HepG2 (cell line): ENCODE measurements at regions not wholly inside any gene's neighbourhood (a gene's known extent, or its start where the extent isn't known, plus 50 kb on each side); places are given as distances from the start of the nearest gene placed in this dataset.
A peak's percentile ranks its signal among the peaks of the same experiment; 100 is the strongest.

Experiments
- ATAC-seq: fragments of 200-7000 bp; cut with Tn5 transposase; 3 replicates; pipeline ENCODE4 v1.9.1; 2020; ENCODE audit warnings: mild to moderate bottlenecking, moderate library complexity
- BruUV-seq: library from RNA; stranded (reverse); fragments of 400-500 nt; replicated peaks from 2 replicates; lab custom pipeline; 2021; lab: Mats Ljungman, UMichigan
- CTCF ChIA-PET: fragments of 300-600 bp; formaldehyde crosslinking; extraction: SDS; loops from one replicate; lab custom pipeline; 2021; ENCODE audit warnings: low total read pairs, inconsistent platforms, low intra/inter-chr PET ratio; lab: Yijun Ruan, JAX
- POLR2A ChIA-PET: fragments of 350-600 bp; sonication (Branson Sonifier 250); formaldehyde crosslinking; loops from one replicate; lab custom pipeline; 2020; ENCODE audit warnings: antibody characterized with exemption, inconsistent platforms; lab: Yijun Ruan, JAX
- DNase-seq: peaks from one replicate; pipeline ENCODE4 v3.0.0-alpha.2; 2015; ENCODE audit warnings: low spot score
- FAIRE-seq: peaks from 3 replicates; lab custom pipeline; 2011; peaks lifted over from hg19 to GRCh38; lab: Jason Lieb, UNC
- H2AFZ ChIP-seq: one replicate; pipeline ENCODE4 v1.6.1; 2011; ENCODE audit warnings: low read length, inconsistent platforms
- H3K27ac ChIP-seq: fragments of 300-600 bp; 3 replicates; pipeline ENCODE4 v1.8.0; 2011; ENCODE audit warnings: mixed run types, mild to moderate bottlenecking, mixed read lengths, low read length, inconsistent platforms; ENCODE audit not compliant: insufficient read depth; ENCODE audit errors: extremely low read length
- H3K27me3 ChIP-seq, 2 experiments: fragments of 200-600 bp in 1 of 2; 2 replicates in 1 of 2; 3 replicates in 1 of 2; pipeline versions ENCODE4 v1.6.0 to v1.8.0; 2011; ENCODE audit warnings: low read length in 2 of 2, mild to moderate bottlenecking in 2 of 2, moderate library complexity in 2 of 2, inconsistent platforms in 1 of 2; ENCODE audit not compliant: insufficient read depth in 2 of 2, control insufficient read depth in 1 of 2
- H3K36me3 ChIP-seq, 2 experiments: fragments of 200-600 bp in 1 of 2; replicated peaks in 1 of 2; 2 replicates in 1 of 2; 3 replicates in 1 of 2; pipeline versions ENCODE4 v1.5.1 to v1.8.0; 2011; ENCODE audit warnings: low read length in 2 of 2, inconsistent platforms in 1 of 2; ENCODE audit not compliant: insufficient read depth in 2 of 2, control insufficient read depth in 1 of 2
- H3K4me1 ChIP-seq: 2 replicates; pipeline ENCODE4 v1.5.1; 2012; ENCODE audit warnings: low read length, inconsistent platforms; ENCODE audit not compliant: insufficient read depth
- H3K4me2 ChIP-seq: 2 replicates; pipeline ENCODE4 v1.6.0; 2011; ENCODE audit warnings: low read depth, low read length, inconsistent platforms
- H3K4me3 ChIP-seq, 3 experiments: fragments of 200-600 bp in 1 of 3; sonication (generic), shearing (Covaris generic) in 1 of 3; replicated peaks in 1 of 3; 2 replicates each; pipeline ENCODE4 v1.5.1; 2011 to 2016; ENCODE audit warnings: low read length in 3 of 3, inconsistent platforms in 2 of 3, low read depth in 2 of 3, mild to moderate bottlenecking in 2 of 3, control low read depth in 1 of 3, mixed read lengths in 1 of 3; ENCODE audit not compliant: insufficient read depth in 1 of 3
- H3K79me2 ChIP-seq: one replicate; pipeline ENCODE4 v1.6.1; 2011; ENCODE audit warnings: low read length, inconsistent platforms; ENCODE audit not compliant: insufficient read depth
- H3K9ac ChIP-seq: 2 replicates; pipeline ENCODE4 v1.6.0; 2011; ENCODE audit warnings: mild to moderate bottlenecking, low read depth, low read length, inconsistent platforms; ENCODE audit not compliant: insufficient read depth
- H3K9me3 ChIP-seq: 2 replicates; pipeline ENCODE4 v1.5.1; 2012; ENCODE audit warnings: mild to moderate bottlenecking, low read length
- H4K20me1 ChIP-seq: 2 replicates; pipeline ENCODE4 v1.6.0; 2011; ENCODE audit warnings: inconsistent platforms, mild to moderate bottlenecking, low read length, moderate library complexity; ENCODE audit not compliant: insufficient read depth
- KDM6A ChIP-seq: IDR thresholded peaks from 2 replicates; pipeline ENCODE4 v1.6.1; 2016; ENCODE audit warnings: low read depth
- MAFK ChIP-seq, 2 experiments: IDR thresholded peaks in 1 of 2; conservative IDR thresholded peaks in 1 of 2; 2 replicates each; pipeline ENCODE4 v1.6.1; 2011; ENCODE audit warnings: improper control_type of control experiment in 2 of 2, low read length in 2 of 2
- MLLT10 ChIP-seq: sonication (generic); formaldehyde crosslinking; IDR thresholded peaks from 2 replicates; pipeline ENCODE4 v1.4.0; 2020; ENCODE audit warnings: missing genetic modification reagents
- PHF5A ChIP-seq: IDR thresholded peaks from one replicate; pipeline ENCODE4 v1.6.1; 2018; ENCODE audit warnings: low read depth, missing genetic modification reagents; ENCODE audit not compliant: unreplicated experiment
- ZNF225 ChIP-seq: sonication (generic); formaldehyde crosslinking; IDR thresholded peaks from 2 replicates; pipeline ENCODE4 v1.4.0; 2020; ENCODE audit warnings: mild to moderate bottlenecking, missing genetic modification reagents
- ZNF543 ChIP-seq: sonication (generic); formaldehyde crosslinking; IDR thresholded peaks from 2 replicates; pipeline ENCODE4 v1.4.0; 2020; ENCODE audit warnings: mild to moderate bottlenecking, missing genetic modification reagents
- ZNF556 ChIP-seq: sonication (generic); formaldehyde crosslinking; IDR thresholded peaks from 2 replicates; pipeline ENCODE4 v1.4.0; 2020; ENCODE audit warnings: mild to moderate bottlenecking, missing genetic modification reagents, borderline replicate concordance
- ZNF713 ChIP-seq: sonication (generic); formaldehyde crosslinking; IDR thresholded peaks from 2 replicates; pipeline ENCODE4 v1.4.0; 2020; ENCODE audit warnings: mild to moderate bottlenecking, missing genetic modification reagents
- ZSCAN30 ChIP-seq: sonication (generic); formaldehyde crosslinking; IDR thresholded peaks from 2 replicates; pipeline ENCODE4 v1.5.0; 2020; ENCODE audit warnings: mild to moderate bottlenecking, missing genetic modification reagents
- ZZZ3 ChIP-seq: sonication (generic); formaldehyde crosslinking; IDR thresholded peaks from 2 replicates; pipeline ENCODE4 v1.4.0; 2020; ENCODE audit warnings: missing genetic modification reagents, mild to moderate bottlenecking, borderline replicate concordance
- WGBS: methylation state at CpG from one replicate; pipeline ENCODE4 v1.1.6; 2017; ENCODE audit warnings: low lambda C conversion rate; 5-methylcytosine and 5-hydroxymethylcytosine counted together
- in situ Hi-C: cut with HindIII; loops from 2 replicates; pipeline ENCODE4 v1.10.0; 2017; ENCODE audit warnings: low pct_unique_long_range_greater_than_20kb; ENCODE audit not compliant: extremely low pct_ligation_motif_present
- intact Hi-C: fragments of 100-400 bp; cut with micrococcal nuclease; formaldehyde crosslinking; loops from one replicate; pipeline ENCODE4 v1.10.0; 2022; ENCODE audit not compliant: unreplicated experiment
- TF ChIP-seq, protein P1 (sequence below): IDR thresholded peaks from 2 replicates; pipeline ENCODE4 v1.6.1; 2016; ENCODE audit warnings: low read depth, control low read depth
- TF ChIP-seq, protein P2 (sequence below): sonication (generic); formaldehyde crosslinking; IDR thresholded peaks from 2 replicates; pipeline ENCODE4 v1.9.0; 2021; ENCODE audit warnings: missing genetic modification reagents, borderline replicate concordance
- TF ChIP-seq, protein P3 (sequence below): sonication (generic); formaldehyde crosslinking; IDR thresholded peaks from 2 replicates; pipeline ENCODE4 v1.8.0; 2022; ENCODE audit warnings: mild to moderate bottlenecking, missing genetic modification reagents, moderate library complexity

DNA sequence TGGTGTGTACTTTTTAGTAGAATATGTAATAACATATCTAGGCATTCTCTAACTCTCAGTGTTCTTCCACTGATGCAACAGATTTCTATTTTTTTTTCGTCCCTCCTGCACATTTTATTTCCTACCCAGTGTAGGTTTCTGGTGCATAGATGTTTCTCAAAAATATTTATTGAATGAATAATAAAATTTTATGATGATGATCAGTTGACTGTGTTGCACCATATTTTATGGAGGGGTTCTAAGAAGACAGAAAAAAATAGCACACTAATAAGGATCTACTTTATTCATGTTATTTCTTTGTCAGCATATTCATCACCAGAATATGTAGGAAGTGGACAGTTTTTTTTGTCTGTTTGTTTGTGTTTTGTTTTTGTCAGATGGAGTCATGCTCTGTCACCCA is 2529.3 kb downstream of the ARAP2 start:
- no peak for TF ChIP-seq ZNF556 (CRISPR knock-in tag)
- peak in 1 of 2 experiments; percentile 52; a peak in 2 of 4 replicates for TF ChIP-seq MAFK (conservative IDR thresholded peaks at IDR 0.05 in 1 of 2, IDR thresholded peaks at IDR 0.05 in 1 of 2; ENCODE audit: low read length in 2 of 2)
- Histone ChIP-seq H3K27ac (no peak overlapping the region), H3K27me3 (no peaks in the 10 kb centered on the region), H3K36me3 (no peaks in the 10 kb centered on the region), H2AFZ (no peak overlapping the region), H3K4me1 (no peaks in the 10 kb centered on the region), H3K79me2 (no peaks in the 10 kb centered on the region), H4K20me1 (no peaks in the 10 kb centered on the region), H3K4me2 (no peak overlapping the region), H3K4me3 (no peak overlapping the region), H3K9me3 (peaks cover 72% of the 10 kb centered on the region), H3K9ac (no peak overlapping the region)
- intact Hi-C loops (no loop called here), in situ Hi-C loops (no loop called here)
- BruUV-seq = no TSS peak
- ChIA-PET POLR2A (no interaction called here), CTCF (no interaction called here)
- ATAC-seq = no peak
- no peak for DNase-seq
- WGBS = 2% methylated on average over 1 of the region's 1 CpG
- FAIRE-seq = no peak

DNA sequence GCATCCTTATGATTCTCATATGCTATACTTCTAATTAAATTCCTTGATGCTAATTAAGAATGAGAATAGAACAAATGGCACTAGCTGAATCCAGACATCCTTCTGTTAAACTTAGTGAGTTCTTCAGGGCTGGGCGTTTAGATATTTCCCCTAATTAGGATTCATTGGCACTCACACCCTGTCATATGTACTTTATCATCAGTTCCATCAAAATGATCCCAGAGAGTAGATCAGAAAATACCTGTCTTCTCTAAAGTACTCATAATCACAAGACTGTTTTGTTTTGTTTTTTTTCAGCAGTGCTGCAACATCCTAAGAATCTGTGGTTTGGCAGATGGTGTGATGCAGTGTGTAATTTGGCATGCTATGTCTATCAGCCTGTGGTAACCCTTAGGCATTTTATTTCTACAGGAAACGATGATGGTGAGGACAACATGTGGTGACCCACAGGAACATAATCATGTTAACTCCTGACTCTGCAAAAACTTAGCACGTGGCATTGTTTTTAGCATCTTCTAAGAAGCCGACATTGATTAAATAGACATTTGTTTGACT is 2528.4 kb downstream of the ARAP2 start:
- intact Hi-C loops (no loop called here), in situ Hi-C loops (no loop called here)
- no peaks in the 10 kb centered on the region for H3K79me2 ChIP-seq
- H3K4me2 ChIP-seq = no peak overlapping the region
- no peak overlapping the region for H3K27ac ChIP-seq
- H2AFZ ChIP-seq = no peak overlapping the region
- H3K4me3 ChIP-seq = no peak overlapping the region
- ChIA-PET CTCF (no interaction called here), POLR2A (no interaction called here)
- H3K27me3 ChIP-seq = no peaks in the 10 kb centered on the region
- H4K20me1 ChIP-seq = no peaks in the 10 kb centered on the region
- H3K4me1 ChIP-seq = no peaks in the 10 kb centered on the region
- no peaks in the 10 kb centered on the region for H3K36me3 ChIP-seq
- DNase-seq = no peak
- WGBS = 2% methylated on average over 4 of the region's 4 CpGs
- no peak for FAIRE-seq
- TF ChIP-seq ZNF713 (CRISPR knock-in tag) (no peak), ZSCAN30 (CRISPR knock-in tag) (no peak), ZZZ3 (no peak), MLLT10 (CRISPR knock-in tag) (no peak), ZNF225 (CRISPR knock-in tag) (no peak), KDM6A (CRISPR knock-in tag) (no peak), ZNF543 (CRISPR knock-in tag) (no peak), PHF5A (CRISPR knock-in tag) (no peak)
- TF ChIP-seq, protein P1, sequence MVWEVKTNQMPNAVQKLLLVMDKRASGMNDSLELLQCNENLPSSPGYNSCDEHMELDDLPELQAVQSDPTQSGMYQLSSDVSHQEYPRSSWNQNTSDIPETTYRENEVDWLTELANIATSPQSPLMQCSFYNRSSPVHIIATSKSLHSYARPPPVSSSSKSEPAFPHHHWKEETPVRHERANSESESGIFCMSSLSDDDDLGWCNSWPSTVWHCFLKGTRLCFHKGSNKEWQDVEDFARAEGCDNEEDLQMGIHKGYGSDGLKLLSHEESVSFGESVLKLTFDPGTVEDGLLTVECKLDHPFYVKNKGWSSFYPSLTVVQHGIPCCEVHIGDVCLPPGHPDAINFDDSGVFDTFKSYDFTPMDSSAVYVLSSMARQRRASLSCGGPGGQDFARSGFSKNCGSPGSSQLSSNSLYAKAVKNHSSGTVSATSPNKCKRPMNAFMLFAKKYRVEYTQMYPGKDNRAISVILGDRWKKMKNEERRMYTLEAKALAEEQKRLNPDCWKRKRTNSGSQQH (CRISPR knock-in tag) = no peak
- TF ChIP-seq, protein P2, sequence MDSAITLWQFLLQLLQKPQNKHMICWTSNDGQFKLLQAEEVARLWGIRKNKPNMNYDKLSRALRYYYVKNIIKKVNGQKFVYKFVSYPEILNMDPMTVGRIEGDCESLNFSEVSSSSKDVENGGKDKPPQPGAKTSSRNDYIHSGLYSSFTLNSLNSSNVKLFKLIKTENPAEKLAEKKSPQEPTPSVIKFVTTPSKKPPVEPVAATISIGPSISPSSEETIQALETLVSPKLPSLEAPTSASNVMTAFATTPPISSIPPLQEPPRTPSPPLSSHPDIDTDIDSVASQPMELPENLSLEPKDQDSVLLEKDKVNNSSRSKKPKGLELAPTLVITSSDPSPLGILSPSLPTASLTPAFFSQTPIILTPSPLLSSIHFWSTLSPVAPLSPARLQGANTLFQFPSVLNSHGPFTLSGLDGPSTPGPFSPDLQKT = no peak
- TF ChIP-seq, protein P3, sequence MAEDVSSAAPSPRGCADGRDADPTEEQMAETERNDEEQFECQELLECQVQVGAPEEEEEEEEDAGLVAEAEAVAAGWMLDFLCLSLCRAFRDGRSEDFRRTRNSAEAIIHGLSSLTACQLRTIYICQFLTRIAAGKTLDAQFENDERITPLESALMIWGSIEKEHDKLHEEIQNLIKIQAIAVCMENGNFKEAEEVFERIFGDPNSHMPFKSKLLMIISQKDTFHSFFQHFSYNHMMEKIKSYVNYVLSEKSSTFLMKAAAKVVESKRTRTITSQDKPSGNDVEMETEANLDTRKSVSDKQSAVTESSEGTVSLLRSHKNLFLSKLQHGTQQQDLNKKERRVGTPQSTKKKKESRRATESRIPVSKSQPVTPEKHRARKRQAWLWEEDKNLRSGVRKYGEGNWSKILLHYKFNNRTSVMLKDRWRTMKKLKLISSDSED (CRISPR knock-in tag) = no peak
- no TSS peak for BruUV-seq
- ATAC-seq = no peak
- peaks cover 63% of the 10 kb centered on the region for H3K9me3 ChIP-seq
- no peak overlapping the region for H3K9ac ChIP-seq
